ENCODE measurements at regions not wholly inside any gene's neighbourhood (a gene's known extent, or its start where the extent isn't known, plus 50 kb on each side); places are given as distances from the start of the nearest gene placed in this dataset.

GRCh38 chr9:107868186-107868585 is 378.6 kb upstream of the KLF4 start:
- H3K36me3 Mint-ChIP-seq (ENCODE audit: low read depth), result no peaks in the 10 kb centered on the region
- H3K9me3 Mint-ChIP-seq, result peaks cover 4% of the 10 kb centered on the region
- H3K4me1 Mint-ChIP-seq (ENCODE audit: low read depth), result peaks cover 19% of the 10 kb centered on the region
- H3K27me3 Mint-ChIP-seq, result no peaks in the 10 kb centered on the region
- no peak overlapping the region for H3K4me3 Mint-ChIP-seq
- no peak overlapping the region for H3K27ac Mint-ChIP-seq

- Mint-ChIP-seq H3K4me3 (no peak overlapping the region), H3K27ac (no peak overlapping the region), H3K4me1 (ENCODE audit: low read depth) (peaks cover 17% of the 10 kb centered on the region)
Measured at GRCh38 chr9:107867738-107868137, 378.2 kb upstream of the KLF4 start.

GRCh38 chr9:107866711-107867311 is 377.2 kb upstream of the KLF4 start:
- Mint-ChIP-seq H3K4me3 (no peak overlapping the region), H3K27ac (no peak overlapping the region), H3K9me3 (no peaks in the 10 kb centered on the region), H3K36me3 (ENCODE audit: low read depth) (no peaks in the 10 kb centered on the region), H3K4me1 (ENCODE audit: low read depth) (peaks cover 13% of the 10 kb centered on the region), H3K27me3 (no peaks in the 10 kb centered on the region)

More at GRCh38 chr9:107867738-107868137, 378.2 kb upstream of the KLF4 start:
- H3K36me3 Mint-ChIP-seq (ENCODE audit: low read depth), result no peaks in the 10 kb centered on the region
- peaks cover 2% of the 10 kb centered on the region for H3K9me3 Mint-ChIP-seq
- H3K27me3 Mint-ChIP-seq, result no peaks in the 10 kb centered on the region

- H3K4me1 Mint-ChIP-seq (ENCODE audit: low read depth), result peaks cover 13% of the 10 kb centered on the region
- H3K27ac Mint-ChIP-seq, result no peak overlapping the region
- H3K4me3 Mint-ChIP-seq, result no peak overlapping the region
- no peaks in the 10 kb centered on the region for H3K9me3 Mint-ChIP-seq
- no peaks in the 10 kb centered on the region for H3K27me3 Mint-ChIP-seq
- no peaks in the 10 kb centered on the region for H3K36me3 Mint-ChIP-seq (ENCODE audit: low read depth)
Measured at GRCh38 chr9:107863396-107863795, 373.8 kb upstream of the KLF4 start.

- H3K4me3 Mint-ChIP-seq, result no peak overlapping the region
- peaks cover 8% of the 10 kb centered on the region for H3K4me1 Mint-ChIP-seq (ENCODE audit: low read depth)
- no peaks in the 10 kb centered on the region for H3K36me3 Mint-ChIP-seq (ENCODE audit: low read depth)
- H3K27me3 Mint-ChIP-seq, result peaks cover 3% of the 10 kb centered on the region
- no peaks in the 10 kb centered on the region for H3K9me3 Mint-ChIP-seq
- H3K27ac Mint-ChIP-seq, result no peak overlapping the region
Measured at GRCh38 chr9:107862881-107863280, 373.3 kb upstream of the KLF4 start.

- Mint-ChIP-seq H3K36me3 (ENCODE audit: low read depth) (no peaks in the 10 kb centered on the region), H3K4me3 (no peak overlapping the region), H3K9me3 (no peaks in the 10 kb centered on the region), H3K4me1 (ENCODE audit: low read depth) (peaks cover 7% of the 10 kb centered on the region), H3K27ac (no peak overlapping the region), H3K27me3 (peaks cover 3% of the 10 kb centered on the region)
Measured at GRCh38 chr9:107862323-107862722, 372.8 kb upstream of the KLF4 start.

GRCh38 chr9:107861075-107861474 is 371.5 kb upstream of the KLF4 start:
- Mint-ChIP-seq H3K27ac (no peak overlapping the region), H3K4me1 (ENCODE audit: low read depth) (no peaks in the 10 kb centered on the region), H3K4me3 (no peak overlapping the region), H3K9me3 (no peaks in the 10 kb centered on the region), H3K36me3 (ENCODE audit: low read depth) (no peaks in the 10 kb centered on the region), H3K27me3 (peaks cover 3% of the 10 kb centered on the region)

GRCh38 chr9:107858260-107858659 is 368.7 kb upstream of the KLF4 start:
- no peaks in the 10 kb centered on the region for H3K36me3 Mint-ChIP-seq (ENCODE audit: low read depth)
- no peak overlapping the region for H3K27ac Mint-ChIP-seq
- peaks cover 3% of the 10 kb centered on the region for H3K27me3 Mint-ChIP-seq
- no peak overlapping the region for H3K4me3 Mint-ChIP-seq
- H3K4me1 Mint-ChIP-seq (ENCODE audit: low read depth), result no peaks in the 10 kb centered on the region
- no peaks in the 10 kb centered on the region for H3K9me3 Mint-ChIP-seq

- Mint-ChIP-seq H3K27me3 (peaks cover 3% of the 10 kb centered on the region), H3K4me1 (ENCODE audit: low read depth) (no peaks in the 10 kb centered on the region), H3K36me3 (ENCODE audit: low read depth) (no peaks in the 10 kb centered on the region), H3K4me3 (no peak overlapping the region), H3K27ac (no peak overlapping the region), H3K9me3 (no peaks in the 10 kb centered on the region)
Measured at GRCh38 chr9:107856633-107857032, 367.1 kb upstream of the KLF4 start.

GRCh38 chr9:107855164-107855563 is 365.6 kb upstream of the KLF4 start:
- Mint-ChIP-seq H3K36me3 (ENCODE audit: low read depth) (no peaks in the 10 kb centered on the region), H3K27ac (no peak overlapping the region), H3K27me3 (peaks cover 3% of the 10 kb centered on the region), H3K4me3 (no peak overlapping the region), H3K4me1 (ENCODE audit: low read depth) (no peaks in the 10 kb centered on the region), H3K9me3 (no peaks in the 10 kb centered on the region)

GRCh38 chr9:107853461-107853860 is 363.9 kb upstream of the KLF4 start:
- Mint-ChIP-seq H3K9me3 (no peaks in the 10 kb centered on the region), H3K27ac (no peak overlapping the region), H3K4me3 (no peak overlapping the region), H3K36me3 (ENCODE audit: low read depth) (no peaks in the 10 kb centered on the region), H3K4me1 (ENCODE audit: low read depth) (no peaks in the 10 kb centered on the region), H3K27me3 (peaks cover 3% of the 10 kb centered on the region)

GRCh38 chr9:107852891-107853290 is 363.3 kb upstream of the KLF4 start:
- Mint-ChIP-seq H3K36me3 (ENCODE audit: low read depth) (no peaks in the 10 kb centered on the region), H3K27ac (no peak overlapping the region), H3K4me1 (ENCODE audit: low read depth) (no peaks in the 10 kb centered on the region), H3K9me3 (no peaks in the 10 kb centered on the region), H3K27me3 (no peaks in the 10 kb centered on the region), H3K4me3 (no peak overlapping the region)

GRCh38 chr9:107850653-107851052 is 361.1 kb upstream of the KLF4 start:
- Mint-ChIP-seq H3K9me3 (peaks cover 5% of the 10 kb centered on the region), H3K36me3 (ENCODE audit: low read depth) (no peaks in the 10 kb centered on the region), H3K27me3 (no peaks in the 10 kb centered on the region), H3K4me1 (ENCODE audit: low read depth) (no peaks in the 10 kb centered on the region), H3K27ac (no peak overlapping the region), H3K4me3 (no peak overlapping the region)

GRCh38 chr9:107847978-107848964 is 358.7 kb upstream of the KLF4 start:
- H3K4me3 Mint-ChIP-seq, result no peak overlapping the region
- peaks cover 5% of the 10 kb centered on the region for H3K9me3 Mint-ChIP-seq
- H3K27me3 Mint-ChIP-seq, result no peaks in the 10 kb centered on the region
- no peak overlapping the region for H3K27ac Mint-ChIP-seq
- H3K4me1 Mint-ChIP-seq (ENCODE audit: low read depth), result no peaks in the 10 kb centered on the region
- H3K36me3 Mint-ChIP-seq (ENCODE audit: low read depth), result no peaks in the 10 kb centered on the region

GRCh38 chr9:107842530-107842929 is 353.0 kb upstream of the KLF4 start:
- Mint-ChIP-seq H3K4me1 (ENCODE audit: low read depth) (no peaks in the 10 kb centered on the region), H3K36me3 (ENCODE audit: low read depth) (no peaks in the 10 kb centered on the region), H3K27ac (no peak overlapping the region), H3K27me3 (no peaks in the 10 kb centered on the region), H3K9me3 (peaks cover 19% of the 10 kb centered on the region), H3K4me3 (no peak overlapping the region)

Measured in stimulated activated naive CD8-positive, alpha-beta T cell treated with anti-CD3 and anti-CD28 coated beads, Interleukin-15, Interleukin-2, amounts not matched to agents 100 ng/mL and 50 ng/mL, for 24 hours (primary cell).